Stimulated activated CD4-positive, alpha-beta T cell treated with anti-CD3 and anti-CD28 coated beads, Interleukin-2, amount 100 ng/mL, for 48 hours (primary cell): ENCODE measurements at regions not wholly inside any gene's neighbourhood (a gene's known extent, or its start where the extent isn't known, plus 50 kb on each side); places are given as distances from the start of the nearest gene placed in this dataset.
"Not testable (repeated sequence)": the region's sequence is repeated elsewhere in the genome, so short reads cannot be mapped to it uniquely, and the experiment has no call there.

ENCODE experiments used
- DNase-seq, 2 donors: peaks; one replicate each; pipeline ENCODE4 v3.0.0-alpha.2; 2020

DNA sequence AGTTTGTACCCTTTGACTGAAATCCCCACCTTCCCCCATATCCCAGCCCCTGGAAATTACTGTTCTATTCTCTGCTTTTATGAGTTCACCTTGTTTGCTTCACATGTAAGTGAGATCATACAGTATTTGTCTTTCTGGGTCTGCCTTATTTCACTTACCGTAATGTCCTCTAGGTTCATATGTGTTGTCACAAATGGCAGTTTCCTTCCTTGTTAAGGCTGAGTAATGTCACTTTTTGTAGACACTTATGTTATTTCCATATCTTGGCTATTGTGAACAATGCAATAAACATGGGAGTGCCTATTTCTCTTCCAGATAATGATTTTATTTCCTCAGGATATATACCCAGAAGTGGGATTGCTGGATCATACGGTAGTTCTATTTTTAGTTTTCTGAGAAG is 272.3 kb downstream of the MRPS30 start:
- no peak for DNase-seq

DNA sequence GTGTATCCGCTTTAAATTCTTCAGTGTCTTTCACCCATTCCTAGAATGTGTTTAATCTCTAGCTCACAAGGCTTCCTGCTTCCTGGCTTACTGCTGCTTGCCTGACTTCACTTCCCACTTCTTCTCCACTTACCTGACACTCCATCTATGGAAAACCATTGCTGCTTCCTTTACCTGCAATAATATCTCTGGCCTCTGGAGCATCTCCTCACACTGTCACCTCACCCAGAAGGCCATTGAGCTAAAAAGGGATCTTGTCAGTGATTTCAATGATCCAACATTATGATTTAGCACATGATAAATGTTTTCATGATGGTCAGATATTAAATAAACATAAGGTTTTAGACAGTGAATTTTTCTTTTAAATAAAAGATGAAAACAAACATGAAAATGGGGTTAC is 281.1 kb downstream of the MRPS30 start:
- DNase-seq = no peak

DNA sequence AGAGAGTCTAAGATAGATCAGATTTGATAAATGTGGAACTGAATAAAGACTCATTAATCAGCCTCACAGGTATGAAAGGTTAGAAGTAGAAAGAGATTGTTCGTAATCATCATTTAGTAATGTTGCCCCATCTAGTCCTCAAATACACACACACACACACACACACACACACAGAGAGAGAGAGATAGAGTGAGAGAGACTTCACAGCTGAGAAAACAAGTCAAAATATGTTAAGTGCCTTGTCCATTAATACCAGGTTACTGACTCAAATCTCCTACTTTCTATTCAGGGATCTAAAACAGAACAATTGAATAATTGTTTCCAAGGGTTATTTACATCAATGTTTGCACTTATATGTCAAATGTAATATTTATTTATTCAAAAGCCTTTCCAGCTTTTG is 284.6 kb downstream of the MRPS30 start:
- no peak for DNase-seq

DNA sequence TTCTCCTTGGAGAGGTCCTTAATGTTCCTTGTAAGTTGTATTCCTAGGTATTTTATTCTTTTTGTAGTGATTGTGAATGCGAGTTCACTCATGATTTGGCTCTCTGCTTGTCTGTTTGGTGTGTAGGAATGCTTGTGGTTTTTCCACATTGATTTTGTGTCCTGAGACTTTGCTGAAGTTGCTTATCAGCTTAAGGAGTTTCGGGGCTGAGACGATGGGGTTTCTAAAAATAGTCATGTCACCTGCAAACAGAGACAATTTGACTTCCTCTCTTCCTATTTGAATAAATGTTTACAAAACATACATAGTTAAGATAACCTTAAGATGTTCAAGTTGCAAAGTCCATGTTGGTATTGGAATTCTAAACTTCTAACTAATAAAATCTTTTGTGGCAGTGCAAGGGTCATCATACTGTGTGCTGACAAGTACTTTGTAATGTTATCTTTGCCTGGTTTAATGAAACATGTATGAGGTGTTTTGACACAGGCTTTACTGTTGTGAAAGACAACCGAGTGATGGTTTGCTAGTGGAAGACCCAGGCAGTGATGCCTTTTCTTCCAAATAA is 286.2 kb downstream of the MRPS30 start:
- DNase-seq = no peak

DNA sequence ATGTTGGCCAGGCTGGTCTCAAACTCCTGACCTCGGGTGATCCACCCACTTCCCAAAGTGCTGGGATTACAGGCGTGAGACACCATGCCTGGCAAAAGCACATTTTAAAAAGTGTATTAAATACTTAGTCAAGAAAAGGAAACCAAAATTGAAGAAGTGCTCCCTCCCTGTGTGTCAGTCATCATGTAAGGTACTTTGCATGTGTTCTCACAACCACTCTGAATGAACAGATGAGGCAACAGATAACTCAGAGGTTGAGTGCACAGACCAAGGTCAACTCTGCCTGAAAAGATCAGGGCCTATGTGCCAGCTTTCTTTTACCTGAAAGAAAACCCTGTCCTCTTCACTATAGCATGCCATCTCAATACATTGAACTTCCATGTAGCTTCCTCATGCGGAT is 289.7 kb downstream of the MRPS30 start:
- no peak for DNase-seq

DNA sequence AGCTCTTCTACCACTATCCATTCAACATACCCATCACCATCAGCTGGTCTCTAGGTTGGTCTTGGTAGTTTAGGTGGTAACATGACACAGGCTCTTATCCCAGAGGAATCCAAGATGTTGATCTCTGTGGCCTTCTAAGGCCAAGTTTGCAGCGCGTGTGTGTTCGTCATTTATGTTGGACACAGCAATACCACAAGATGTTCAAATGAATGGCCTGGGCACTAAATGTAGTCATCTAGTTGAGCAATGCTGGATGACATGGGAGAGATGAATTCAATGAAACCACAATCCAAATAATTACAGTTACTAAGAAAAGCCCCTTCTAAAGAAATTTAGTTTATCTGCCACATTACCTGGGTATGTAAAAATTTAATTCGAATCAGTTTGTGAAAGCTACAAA is 292.4 kb downstream of the MRPS30 start:
- DNase-seq = no peak

DNA sequence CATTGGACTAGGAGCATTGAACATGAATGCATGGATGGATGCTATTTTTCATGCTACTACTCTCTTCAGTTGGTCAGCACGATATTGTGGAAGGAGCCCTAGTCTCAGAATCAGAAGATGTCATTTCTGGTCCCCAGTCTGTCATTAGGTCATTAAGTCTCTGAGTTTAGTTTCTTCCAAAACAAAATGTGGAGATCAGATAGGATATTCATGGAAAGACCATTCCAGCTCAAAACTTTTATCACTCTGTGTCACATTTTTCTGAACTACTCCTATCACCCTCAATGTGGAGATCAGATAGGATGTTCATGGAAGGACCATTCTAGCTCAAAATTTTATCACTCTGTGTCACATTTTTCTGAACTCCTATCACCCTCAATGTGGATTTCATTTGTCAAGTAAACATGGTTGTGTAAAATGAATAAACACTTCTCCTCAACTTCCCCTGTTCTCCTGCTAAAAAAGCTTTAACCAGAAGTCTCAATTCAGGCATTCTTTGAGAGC is 296.8 kb downstream of the MRPS30 start:
- no peak for DNase-seq

DNA sequence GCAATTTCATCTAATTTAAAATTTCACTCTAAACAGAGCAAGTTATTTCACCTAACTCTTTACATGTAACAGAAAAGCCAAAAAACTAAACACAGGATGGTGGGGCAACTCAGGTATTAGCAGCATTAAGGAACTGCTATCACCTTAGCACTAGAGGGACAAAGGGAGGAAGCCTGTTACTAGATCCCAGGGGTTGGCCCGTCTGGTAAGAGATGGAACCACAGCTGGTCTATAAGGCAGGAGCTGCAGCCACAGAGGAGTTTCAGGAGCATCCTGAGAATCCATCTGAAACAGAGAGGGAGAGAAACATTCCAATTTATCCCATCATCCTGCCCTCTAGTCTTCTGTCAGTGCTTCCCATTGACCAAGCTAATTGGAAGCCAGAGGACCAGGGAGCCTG is 300.3 kb downstream of the MRPS30 start:
- DNase-seq = no peak

DNA sequence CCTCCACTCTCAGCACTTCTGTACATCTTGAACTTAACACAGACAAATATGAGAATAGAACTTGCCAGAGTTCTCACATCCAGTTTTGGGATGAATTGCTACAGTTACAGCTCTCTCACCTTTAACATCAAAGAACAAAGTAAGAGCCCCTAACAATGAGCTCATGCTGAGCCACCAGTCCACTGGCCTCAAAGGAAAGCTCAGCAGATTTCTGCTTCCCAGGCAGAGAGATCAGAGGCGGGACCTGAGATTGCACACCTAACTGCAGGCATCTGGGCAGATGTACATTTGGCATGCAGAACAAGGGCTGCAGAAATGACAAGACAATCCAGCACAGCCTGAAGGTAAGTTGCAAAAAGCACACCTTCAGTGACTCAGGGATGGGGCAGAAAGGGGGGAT is 300.9 kb downstream of the MRPS30 start:
- no peak for DNase-seq

DNA sequence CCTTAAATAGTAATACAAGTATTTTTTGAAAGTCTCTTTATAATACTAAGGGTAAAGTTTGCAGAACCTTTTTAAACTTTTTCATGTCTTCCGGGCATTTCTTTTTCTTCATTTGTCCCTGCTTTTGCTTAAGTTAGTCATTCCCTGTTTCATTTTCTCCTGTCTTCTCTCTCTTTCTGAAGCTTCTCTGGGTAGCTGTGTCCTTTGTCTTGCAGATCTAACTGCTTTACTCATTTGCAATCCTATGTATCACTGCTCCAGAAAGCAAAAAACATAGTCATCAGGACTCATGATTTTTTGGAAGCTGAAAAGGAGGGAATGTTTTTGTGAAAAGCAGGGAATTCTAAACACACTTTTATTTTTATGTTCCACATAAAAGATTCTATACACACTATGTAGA is 301.7 kb downstream of the MRPS30 start:
- no peak for DNase-seq

DNA sequence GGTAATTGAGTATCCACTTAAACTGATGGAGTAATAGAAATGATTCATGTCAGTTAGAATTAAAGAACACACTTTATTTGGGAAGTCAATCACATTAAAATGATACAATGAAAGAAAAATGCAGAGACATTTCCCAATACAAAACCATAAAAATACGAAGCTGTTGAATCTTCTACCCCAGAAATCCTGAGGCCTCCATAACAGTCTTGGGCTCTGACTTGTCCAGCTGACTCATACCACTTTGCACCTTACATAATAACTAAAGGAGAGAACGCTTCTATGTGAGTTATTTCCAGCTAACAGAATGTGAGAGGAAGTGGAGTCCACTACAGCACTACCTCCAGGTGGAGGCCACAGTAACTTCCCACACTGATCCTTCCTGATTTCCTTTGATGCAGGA is 305.0 kb downstream of the MRPS30 start:
- DNase-seq = no peak

DNA sequence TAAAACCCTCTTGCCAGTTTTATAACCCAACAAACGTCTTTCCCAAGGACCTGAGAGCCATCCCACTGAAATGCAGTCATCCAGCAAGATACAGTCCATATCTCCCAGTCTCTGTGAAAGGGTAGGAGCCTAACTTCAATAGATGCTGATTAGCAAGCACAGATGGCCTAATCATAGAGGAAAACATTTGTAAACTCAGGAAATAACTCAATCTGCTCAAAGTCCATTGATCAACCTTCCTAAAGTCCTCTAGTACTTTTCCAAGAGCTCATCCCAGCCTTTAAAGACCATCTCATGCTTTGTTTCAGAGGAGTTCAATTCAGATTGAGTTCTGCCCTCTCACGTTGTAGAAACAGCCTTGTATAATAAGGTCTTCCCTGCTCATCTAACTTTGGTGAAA is 324.2 kb downstream of the MRPS30 start:
- no peak for DNase-seq

DNA sequence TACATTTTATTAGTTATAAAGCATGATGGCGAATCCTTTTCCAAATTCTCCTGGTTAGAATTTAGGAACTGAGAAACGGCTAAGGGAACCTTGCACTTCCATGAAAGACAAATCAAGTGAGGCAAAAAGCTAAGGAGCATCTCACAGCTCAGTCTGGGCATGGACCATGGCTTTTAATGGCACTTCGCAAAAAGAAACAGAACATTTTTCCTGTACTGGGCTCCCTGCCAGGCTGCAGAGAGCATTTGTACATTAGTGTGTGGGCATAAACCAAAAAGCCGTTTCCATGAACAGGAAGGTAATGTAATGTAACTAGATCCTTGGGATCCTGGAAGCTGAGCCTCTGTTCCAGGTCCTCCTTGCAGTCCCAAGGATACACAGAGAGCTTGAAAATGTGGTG is 354.2 kb downstream of the MRPS30 start:
- DNase-seq = no peak

DNA sequence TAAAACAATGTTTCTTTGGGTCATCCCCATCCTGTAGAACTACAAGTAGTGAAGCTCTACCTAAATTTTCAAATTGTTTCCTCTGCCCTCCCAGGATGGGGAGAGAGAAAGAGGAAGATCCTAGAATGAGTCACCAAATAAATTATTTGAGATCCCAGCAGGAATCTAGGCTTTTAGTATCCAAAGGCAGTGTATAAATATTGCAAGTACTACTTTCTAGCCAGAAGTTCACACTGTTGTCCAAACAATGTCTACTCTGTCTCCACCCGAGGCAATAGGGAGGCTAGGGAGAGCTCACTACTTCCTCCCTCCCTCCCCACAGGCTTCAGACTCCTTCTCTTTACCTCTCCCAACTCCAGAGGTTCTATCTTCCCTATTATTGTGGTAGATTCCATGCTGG is 362.8 kb downstream of the MRPS30 start:
- DNase-seq = no peak

DNA sequence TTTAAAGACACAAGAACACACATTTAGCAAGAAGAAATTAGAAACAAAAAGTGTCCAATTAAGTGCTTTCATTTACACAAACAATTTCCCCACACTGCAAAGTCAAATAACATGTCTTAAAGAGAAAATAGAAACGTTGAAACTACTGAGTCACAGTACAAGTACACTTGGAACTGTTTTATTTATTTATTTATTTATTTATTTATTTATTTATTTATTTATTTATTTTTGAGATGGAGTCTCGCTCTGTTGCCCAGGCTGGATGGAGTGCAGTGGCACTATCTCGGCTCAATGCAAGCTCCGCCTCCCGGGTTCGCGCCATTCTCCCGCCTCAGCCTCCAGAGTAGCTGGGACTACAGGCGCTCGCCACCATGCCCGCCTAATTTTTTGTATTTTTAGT is 363.9 kb downstream of the MRPS30 start:
- DNase-seq = not testable (repeated sequence)

DNA sequence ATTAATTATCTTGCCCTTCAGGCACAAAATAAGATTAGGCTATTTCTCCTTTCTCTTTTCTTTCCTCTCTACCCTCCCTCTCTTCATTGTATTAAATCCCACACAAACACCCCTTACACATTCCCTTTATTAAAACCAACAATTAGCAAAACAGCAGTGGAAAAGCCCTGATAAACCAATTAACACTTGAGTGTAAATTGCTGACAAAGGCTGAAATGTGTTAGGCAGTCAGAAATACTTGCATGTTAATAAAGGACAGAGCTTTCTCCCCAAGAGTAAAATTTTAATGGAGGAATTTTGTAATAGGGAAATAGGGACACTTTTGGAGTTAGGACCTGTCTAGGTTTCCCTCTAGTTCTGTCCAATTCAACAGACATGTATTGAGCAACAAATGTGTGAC is 370.9 kb downstream of the MRPS30 start:
- no peak for DNase-seq

DNA sequence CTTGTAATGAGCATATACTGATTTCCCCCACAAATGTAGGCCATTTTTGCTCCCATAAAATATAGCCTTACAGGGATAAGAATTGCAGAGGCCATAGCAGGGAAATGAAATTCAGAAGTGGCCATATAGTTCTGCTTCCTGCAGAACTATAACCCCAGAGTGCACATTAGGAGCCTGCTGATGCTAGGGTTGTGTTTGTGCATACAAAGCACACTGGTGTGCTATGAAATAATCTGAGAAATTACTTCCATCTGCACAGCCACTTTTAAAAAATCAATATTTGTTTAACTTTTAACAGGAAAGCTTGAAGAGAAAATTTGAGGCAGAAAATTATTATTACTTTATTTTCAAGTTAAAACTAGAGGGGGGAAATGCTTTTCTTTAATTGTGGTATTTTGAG is 380.3 kb downstream of the MRPS30 start:
- DNase-seq = no peak

DNA sequence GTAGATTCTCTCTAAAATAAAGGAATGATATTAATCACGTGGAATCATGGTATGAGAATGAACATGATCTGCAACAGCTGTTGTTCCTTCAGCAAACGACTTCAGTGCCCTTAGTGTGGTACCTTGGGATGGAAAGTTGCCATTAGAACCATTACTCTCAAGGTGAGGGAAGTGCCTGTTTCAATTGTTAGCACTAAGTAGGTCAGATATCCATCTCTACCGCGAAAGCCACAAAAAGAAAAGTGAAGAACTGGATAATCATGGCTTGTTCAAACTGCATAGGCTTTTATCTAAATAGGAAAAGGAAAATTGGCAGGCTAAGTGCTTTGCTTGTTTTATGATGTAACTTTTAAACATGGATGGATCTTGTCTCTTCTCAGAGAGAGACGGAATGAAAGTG is 380.7 kb downstream of the MRPS30 start:
- no peak for DNase-seq

DNA sequence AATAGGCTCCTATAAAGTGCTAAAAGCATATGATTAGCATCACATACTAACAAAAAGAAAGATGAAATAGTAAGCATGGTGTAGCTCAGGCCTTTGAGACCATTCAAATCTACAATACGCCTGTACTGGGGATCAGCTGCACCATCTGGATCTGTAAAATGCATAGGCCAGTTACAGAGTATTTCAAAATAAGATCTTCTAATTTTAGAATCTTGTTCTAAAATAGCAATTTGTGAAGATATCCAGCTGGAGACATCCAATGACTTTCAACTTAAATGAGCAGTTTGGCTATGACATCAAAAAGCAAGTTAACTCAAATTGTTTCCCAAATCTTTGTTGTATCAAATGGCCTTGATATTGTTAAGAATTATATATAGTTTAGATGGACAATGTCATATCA is 386.3 kb downstream of the MRPS30 start:
- no peak for DNase-seq
